ENCODE measurements at regions not wholly inside any gene's neighbourhood (a gene's known extent, or its start where the extent isn't known, plus 50 kb on each side); places are given as distances from the start of the nearest gene placed in this dataset.
A peak's percentile ranks its signal among the peaks of the same experiment; 100 is the strongest.

GRCh38 chr18:45312555-45313126 is 302.6 kb upstream of the SLC14A2 start:
- DNase-seq (ENCODE audit: low read depth in 2 of 2), result no peak

- DNase-seq (ENCODE audit: low read depth in 2 of 2), result no peak
These were observed 299.1 kb upstream of the SLC14A2 start for GRCh38 chr18:45316127-45316526.

- DNase-seq (ENCODE audit: low read depth in 2 of 2), result no peak
These were observed 297.2 kb upstream of the SLC14A2 start for GRCh38 chr18:45317948-45318640.

- peak in 1 of 2 experiments; percentile 12 for DNase-seq (ENCODE audit: low read depth in 2 of 2)
These were observed 294.6 kb upstream of the SLC14A2 start for GRCh38 chr18:45320724-45321123.

GRCh38 chr18:45321520-45321919 is 293.8 kb upstream of the SLC14A2 start:
- no peak for DNase-seq (ENCODE audit: low read depth in 2 of 2)

- DNase-seq (ENCODE audit: low read depth in 2 of 2), result no peak
These were observed 292.9 kb upstream of the SLC14A2 start for GRCh38 chr18:45322343-45322742.

- DNase-seq (ENCODE audit: low read depth in 2 of 2), result no peak
These were observed 291.2 kb upstream of the SLC14A2 start for GRCh38 chr18:45324101-45324494.

GRCh38 chr18:45324495-45325113 is 290.7 kb upstream of the SLC14A2 start:
- peak; percentile 74 to 77 for DNase-seq (ENCODE audit: low read depth in 2 of 2)

GRCh38 chr18:45325778-45326177 is 289.5 kb upstream of the SLC14A2 start:
- DNase-seq (ENCODE audit: low read depth in 2 of 2), result no peak

GRCh38 chr18:45326505-45326904 is 288.8 kb upstream of the SLC14A2 start:
- DNase-seq (ENCODE audit: low read depth in 2 of 2), result no peak

- no peak for DNase-seq (ENCODE audit: low read depth in 2 of 2)
These were observed 287.0 kb upstream of the SLC14A2 start for GRCh38 chr18:45328296-45328695.

- DNase-seq (ENCODE audit: low read depth in 2 of 2), result peak; percentile 61 to 63
These were observed 286.5 kb upstream of the SLC14A2 start for GRCh38 chr18:45328811-45329210.

GRCh38 chr18:45329316-45329715 is 286.0 kb upstream of the SLC14A2 start:
- DNase-seq (ENCODE audit: low read depth in 2 of 2), result no peak

GRCh38 chr18:45330170-45330594 is 285.1 kb upstream of the SLC14A2 start:
- no peak for DNase-seq (ENCODE audit: low read depth in 2 of 2)

GRCh38 chr18:45332871-45333270 is 282.4 kb upstream of the SLC14A2 start:
- peak; percentile 20 to 39 for DNase-seq (ENCODE audit: low read depth in 2 of 2)

GRCh38 chr18:45334191-45334590 is 281.1 kb upstream of the SLC14A2 start:
- no peak for DNase-seq (ENCODE audit: low read depth in 2 of 2)

- DNase-seq (ENCODE audit: low read depth in 2 of 2), result no peak
These were observed 279.8 kb upstream of the SLC14A2 start for GRCh38 chr18:45335282-45336043.

- DNase-seq (ENCODE audit: low read depth in 2 of 2), result no peak
These were observed 278.8 kb upstream of the SLC14A2 start for GRCh38 chr18:45336448-45336847.

GRCh38 chr18:45337477-45337876 is 277.8 kb upstream of the SLC14A2 start:
- no peak for DNase-seq (ENCODE audit: low read depth in 2 of 2)

- DNase-seq (ENCODE audit: low read depth in 2 of 2), result no peak
These were observed 275.3 kb upstream of the SLC14A2 start for GRCh38 chr18:45339810-45340550.

GRCh38 chr18:45340884-45341283 is 274.4 kb upstream of the SLC14A2 start:
- no peak for DNase-seq (ENCODE audit: low read depth in 2 of 2)

GRCh38 chr18:45341454-45341853 is 273.8 kb upstream of the SLC14A2 start:
- DNase-seq (ENCODE audit: low read depth in 2 of 2), result no peak

All from fibroblast of skin of left quadriceps (primary cell).